ENCODE measurements at regions not wholly inside any gene's neighbourhood (a gene's known extent, or its start where the extent isn't known, plus 50 kb on each side); places are given as distances from the start of the nearest gene placed in this dataset.

DNA sequence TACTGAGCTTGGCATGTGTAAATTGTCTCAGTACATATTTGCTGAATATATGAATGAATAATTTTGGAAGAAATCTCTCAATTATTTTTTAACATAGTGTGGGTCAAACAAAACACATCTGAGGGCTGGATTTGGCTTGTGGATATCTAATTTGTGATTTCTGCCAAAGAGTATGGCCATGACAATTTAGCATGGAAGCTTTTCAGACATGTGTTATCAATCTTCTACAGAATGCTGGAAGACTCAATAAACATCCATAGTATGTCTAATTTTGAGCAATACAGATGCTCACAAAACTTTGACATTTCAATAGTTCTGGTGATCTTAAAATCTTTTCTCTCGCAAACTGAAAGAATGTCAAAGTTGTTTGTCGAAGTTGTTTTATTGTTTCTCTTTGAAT lies 214.1 kb upstream of the ANKH start:
- no peak for DNase-seq

DNA sequence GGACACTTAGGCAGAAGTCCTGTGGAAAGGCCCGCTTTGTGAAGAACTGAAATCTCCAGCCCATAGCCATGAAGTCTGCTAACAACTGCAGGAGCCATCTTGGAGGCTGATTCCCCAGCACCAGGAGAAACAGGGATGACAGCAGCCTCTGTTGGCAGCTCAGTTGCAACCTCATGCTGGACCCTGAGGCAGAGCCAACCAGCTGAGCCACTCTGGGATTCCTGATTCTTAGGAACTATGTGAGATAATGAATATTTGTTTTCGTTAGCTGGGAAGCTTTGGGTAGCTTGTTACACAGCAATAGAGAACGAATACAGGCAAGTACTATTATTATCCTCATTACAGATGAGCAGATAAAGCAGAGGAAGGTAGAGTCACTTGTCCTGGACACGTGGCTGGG lies 210.5 kb upstream of the ANKH start:
- no peak for DNase-seq

DNA sequence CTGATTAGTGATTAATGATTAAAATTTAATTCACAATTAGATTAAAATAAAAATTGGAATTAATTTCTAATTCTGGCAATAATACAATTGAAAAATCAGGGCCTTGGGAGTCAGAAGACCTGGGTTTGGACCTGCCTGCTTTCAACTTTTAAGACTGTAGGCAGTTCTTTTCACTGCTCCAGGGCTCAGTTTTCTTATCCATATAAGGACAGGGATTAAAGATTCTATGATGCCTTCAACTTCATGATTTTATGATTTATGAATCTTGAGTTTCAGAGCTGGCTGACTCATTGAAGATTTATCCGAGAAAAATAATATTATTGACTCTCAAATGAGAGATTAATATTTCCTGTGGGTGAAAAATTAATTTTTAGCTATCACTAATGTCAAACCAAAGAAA lies 208.6 kb upstream of the ANKH start:
- DNase-seq: peak; percentile 69

DNA sequence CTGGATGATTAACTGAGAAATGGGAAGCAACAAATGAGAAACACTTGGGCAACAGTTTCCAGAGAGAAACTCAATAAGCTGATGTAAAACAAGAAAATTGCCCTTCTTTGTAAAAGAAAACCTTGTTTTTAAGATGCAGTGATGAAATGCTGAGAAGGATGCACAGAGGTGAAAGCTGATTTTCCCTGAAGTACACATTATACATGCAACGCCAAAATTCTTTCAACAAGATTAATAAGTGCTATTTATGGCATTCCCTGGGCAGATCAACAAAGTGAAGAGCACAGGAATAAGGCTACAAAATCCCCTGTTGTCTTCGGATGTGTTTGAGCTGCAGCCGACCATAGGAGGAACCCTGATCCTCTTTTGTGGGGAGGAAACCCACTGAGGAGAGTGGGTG lies 208.0 kb upstream of the ANKH start:
- DNase-seq: peak; percentile 19

DNA sequence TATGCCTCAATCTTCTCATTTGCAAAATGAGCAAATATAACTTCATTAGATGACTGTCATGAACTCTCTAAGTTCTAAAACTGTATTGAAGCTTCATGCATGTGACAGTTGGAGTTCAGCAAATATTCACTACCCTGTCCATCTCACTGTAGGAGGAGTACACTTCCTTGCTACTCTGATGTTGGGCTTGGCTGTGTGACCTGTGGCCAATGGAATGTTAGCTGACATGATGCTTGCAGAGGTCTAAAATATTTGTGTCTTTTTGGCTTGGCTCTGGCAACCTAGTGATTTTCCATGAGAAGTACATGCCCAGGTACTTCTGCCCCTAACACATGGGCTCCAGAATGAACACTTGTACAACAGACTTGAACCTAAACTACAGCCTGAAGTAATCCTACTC lies 203.1 kb upstream of the ANKH start:
- peak; percentile 68 for DNase-seq

DNA sequence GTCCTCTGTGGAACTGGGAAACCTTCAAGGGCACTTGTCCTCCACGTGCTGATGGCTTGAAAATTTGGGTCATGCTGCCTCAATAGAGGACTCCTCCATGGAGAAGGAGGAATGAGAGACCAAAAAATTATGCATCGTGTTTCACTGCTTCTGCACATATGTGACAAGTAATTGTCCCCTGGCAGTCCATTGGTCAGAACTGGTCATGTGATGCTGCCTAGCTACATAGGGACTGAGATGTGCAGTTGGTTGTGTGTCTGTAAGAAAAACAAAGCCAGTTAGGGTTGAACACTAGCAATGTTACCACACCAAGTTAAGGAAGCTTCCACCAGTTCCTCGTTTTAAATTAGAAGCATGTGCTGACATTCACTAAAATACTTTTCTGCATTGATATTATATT lies 201.9 kb upstream of the ANKH start:
- DNase-seq: no peak

DNA sequence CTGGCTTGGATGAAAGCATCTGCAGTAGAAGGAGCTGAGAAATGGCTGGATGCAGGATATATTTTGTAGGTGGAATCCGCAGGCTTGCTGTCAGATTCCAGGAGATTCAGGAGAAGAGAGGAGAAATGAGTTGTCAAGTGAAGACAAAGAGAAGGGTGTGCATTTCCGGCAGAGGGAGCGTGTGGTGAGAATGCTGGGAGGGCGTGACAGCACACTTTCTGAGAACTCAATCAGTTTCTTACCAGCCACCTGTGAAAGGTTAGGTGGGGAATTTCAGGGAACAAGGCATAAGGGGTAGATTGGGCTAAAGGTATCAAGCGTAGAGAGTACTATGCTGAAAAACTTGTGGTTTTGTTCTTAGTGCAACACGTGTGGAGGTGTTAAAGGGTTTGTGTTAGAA lies 199.3 kb upstream of the ANKH start:
- DNase-seq: no peak

DNA sequence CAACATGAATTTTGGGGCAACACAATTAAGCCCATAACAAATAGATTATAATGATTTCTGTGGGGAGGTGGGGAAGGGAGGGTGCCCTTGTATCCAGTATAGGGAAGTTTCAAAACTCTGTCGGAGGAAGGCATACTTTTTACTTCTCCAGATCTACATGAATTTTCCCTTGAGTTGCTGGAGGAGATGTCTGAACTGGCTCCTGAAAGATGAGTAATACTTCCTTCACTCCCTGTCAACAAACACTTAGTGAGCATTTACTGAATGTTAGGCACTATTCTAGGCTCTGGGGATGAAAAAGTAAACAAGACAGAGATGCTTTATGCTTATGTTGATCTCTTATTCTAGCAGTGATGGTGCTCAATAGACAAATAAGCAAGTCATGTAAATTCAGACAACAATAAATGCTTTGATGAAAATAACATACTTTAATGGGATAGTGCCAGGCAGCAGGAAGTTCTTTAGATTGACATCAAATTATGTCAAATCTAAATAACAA lies 197.9 kb upstream of the ANKH start:
- no peak for DNase-seq

DNA sequence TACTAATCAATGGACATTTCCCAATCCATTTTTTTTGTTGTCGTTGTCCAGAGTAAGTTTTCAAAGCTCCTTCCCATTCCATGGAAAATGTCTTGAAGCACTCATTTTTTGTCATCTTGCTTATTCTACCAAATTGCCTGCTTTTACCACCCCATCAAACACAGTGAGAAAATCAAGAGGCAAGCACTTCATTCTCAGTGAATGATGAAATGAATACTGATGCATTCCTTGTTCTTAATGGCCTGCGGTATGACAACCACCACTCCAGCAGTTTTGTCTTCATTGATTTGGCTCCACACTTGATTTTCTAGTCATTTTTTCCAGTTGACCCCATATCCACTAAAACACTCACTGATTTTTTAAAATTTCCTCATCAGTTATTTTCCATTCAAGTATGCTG lies 193.5 kb upstream of the ANKH start:
- DNase-seq: no peak

DNA sequence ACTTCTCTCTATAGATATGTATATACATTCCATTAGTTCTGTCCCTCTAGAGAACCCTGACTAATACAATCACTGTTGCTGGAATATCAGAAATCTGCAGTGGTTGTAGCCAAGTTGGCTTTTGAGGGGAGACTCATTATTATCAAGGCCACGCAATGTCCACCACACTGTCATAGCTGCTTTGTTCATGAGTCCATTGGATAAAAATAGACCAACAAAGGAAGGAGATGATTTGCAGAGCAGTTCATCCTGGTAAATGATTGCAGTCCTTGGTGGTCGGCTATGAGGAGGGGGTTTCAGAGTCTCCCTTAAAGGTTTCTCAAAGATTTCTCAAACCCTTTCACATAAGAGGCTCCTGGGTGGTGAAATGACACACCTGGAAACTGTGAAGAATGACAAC lies 192.8 kb upstream of the ANKH start:
- no peak for DNase-seq

DNA sequence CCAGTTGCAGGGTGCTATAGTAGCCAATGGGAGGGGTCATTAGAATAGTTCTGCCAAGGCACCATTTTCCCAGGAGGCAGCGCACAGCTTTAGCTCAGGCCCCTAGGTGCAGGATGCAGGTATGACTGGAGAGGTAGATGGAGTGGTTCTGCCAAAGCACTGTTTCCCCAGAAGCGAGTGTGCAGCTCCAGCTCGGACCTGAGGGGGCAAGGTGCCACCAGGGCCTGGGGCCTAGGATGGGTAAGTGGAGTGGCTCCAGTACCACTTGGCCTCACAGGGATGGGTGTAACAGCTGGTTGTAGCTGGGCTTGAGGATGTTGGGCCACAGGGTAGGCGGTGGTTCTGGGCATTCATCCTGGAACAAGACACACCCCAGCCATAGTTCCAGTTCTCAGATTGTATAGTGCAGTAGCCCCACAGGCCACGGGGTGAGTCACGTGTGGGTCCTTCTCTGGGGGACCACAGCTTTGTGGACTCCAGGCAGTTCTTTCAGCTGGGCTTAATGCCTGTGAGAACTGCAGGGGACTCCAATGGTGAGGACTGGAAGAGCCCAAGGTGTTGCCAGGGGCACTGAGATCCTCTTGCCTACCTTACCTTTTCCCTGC lies 185.5 kb upstream of the ANKH start:
- DNase-seq: no peak

DNA sequence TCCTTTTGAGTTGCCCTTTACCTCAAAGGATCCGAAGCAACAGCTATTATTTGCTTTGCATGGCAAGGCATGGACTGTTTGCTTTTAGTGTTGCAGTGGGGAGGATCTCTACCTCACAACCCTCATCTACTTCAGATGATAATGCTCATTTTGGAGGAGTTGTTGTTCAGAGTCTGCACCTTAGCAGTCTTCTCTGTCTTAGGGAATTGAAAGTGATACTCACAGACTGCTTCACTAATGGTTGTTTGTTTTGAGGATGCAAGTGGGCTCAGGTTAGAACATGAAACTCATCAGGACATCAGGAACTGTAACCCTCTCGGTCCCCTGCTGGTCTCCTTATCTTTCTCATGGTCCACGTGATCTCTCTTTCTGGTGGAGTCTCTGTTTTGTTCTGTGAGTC lies 172.9 kb upstream of the ANKH start:
- no peak for DNase-seq

DNA sequence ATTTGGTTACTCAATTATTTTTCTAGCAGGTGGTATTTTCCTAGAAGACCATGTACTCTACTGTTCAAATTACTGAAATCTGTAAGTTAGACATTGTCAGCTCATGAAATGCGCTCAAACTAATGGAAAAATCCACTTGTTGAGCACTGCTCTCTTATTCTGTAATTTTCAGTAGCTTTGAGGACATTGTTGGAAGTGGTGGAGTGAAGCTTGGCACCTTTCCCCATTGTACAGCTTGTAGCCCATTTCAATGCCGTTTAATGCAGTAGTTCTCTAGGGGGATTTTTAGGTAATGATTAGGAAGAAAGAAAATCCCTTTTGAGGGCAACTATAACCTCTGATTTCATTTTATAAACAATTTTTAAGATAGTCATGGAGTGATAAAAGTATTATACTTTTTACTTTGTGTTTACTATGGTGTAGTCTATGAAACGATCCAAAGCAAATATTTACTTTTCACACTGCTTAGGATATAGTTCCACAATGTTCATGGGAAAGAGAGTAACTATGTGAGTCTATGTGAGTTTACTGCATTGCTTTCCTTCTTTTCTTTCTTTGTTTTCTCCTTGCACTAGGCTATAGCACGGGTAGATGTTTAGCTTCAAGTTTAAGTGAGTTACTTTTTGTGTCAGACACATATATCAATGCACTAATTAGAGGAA lies 165.8 kb upstream of the ANKH start:
- no peak for DNase-seq

DNA sequence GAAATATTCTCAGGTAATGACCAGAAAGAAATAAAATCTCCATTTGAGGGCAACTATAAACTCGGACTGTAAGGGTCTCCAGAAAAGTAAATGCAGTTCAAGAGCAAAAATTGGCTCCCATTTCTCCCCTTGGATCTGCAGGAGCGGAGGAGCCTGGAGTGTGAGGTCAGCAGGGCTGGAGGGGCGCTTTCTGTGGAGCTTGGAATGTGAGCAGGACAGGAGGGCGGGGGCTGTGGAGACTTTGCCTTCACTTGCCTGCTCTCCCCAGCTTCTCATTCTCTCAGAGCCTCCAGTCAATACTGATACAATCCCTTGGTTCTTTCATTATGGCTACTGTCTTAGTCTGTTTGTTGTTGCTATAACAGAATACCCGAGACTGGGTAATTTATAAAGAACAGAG lies 162.8 kb upstream of the ANKH start:
- no peak for DNase-seq

DNA sequence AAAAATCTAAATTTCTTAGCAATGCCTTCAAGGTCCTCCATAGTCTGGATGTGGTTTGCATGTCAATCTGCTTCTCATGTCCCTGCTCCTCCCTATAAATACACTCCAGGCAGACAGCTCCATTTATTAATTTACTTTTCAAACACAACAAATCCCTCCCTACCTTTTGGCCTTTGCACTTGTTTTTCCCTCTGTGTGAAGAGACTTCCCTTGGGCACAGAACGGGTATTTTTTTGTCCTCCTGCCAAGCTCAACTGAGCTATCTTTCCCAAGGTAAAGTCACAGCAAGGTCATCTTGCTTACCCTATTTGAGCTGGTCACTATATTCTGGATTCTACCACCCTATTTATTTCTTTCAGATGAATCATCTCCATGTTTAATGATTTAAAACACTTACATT lies 159.6 kb upstream of the ANKH start:
- DNase-seq: no peak

DNA sequence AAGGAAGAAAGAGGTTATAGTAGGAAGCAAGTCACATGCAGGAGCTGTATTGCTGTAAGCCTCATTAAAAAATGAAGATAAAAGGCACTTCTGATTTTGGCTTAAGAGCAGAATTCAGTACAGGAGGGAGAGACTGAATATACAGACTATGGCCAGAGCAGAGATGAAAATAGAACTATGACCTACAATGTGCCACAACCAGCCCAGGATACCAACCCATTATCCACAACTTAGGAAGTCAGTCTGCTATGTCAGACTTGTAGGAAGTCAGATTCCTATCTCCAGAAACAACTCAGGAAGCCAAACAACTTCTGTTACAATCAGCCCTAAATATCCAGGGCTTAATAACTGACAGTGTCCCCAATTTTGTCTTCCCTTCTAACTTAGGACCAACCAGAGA lies 156.2 kb upstream of the ANKH start:
- DNase-seq: no peak

DNA sequence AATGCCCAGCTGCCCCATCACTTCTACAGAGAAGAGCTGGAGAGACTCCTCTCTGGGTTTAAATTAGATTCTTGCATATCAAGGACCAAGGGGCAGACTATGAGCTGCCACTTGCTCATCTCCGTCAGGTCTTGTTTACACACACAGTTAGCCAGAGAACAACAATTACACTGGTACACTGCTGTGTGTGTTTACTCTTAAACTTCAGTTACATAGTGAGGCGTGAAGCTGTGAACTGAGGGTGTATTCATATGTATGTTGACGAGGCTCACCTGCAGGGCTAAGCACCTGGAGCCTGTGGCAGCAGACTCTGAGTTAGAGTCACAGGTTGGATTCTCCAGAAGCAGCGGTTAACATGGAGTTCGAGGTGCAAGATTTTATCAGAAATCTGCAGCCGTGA lies 155.4 kb upstream of the ANKH start:
- no peak for DNase-seq

DNA sequence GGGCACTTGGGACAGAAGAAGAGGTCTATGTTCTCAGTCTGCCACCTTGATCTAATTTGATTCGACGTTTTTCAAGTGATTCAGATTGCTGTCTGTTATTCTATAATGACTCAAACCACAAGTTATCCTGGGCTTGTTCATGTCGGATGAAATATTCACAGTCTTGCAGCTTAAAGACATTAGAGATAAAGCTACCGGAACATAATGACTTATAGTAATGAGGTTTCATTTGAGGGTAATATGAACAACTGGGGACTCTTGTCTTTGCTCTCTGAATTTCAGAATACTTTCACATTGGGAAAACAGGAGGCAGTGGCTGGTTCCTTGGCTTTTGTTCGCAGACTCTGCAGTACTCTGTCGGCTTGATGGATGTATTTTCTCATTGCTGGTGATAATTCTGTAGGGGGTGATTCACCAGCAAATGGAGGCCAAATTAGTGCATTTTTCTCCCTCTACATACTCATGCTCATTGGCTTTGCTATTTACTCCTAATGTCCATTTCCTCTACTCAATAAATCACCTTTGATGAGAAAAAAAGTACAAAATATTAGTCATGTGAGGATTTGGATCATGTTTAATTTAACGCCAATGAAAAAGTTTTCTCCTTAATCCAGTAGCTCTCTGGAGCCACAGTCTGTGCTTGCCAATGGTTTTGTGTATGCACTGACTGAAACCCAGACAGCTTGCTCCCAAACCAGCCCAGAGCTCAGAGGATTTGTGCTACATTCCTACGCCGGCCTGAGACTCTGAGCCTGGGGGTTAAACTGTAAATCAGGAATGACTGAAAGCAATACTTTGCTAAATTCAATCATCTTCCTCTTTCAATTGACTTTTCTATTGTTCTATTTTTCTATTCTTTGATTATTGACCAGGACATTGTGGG lies 154.7 kb upstream of the ANKH start:
- peak; percentile 70 for DNase-seq

DNA sequence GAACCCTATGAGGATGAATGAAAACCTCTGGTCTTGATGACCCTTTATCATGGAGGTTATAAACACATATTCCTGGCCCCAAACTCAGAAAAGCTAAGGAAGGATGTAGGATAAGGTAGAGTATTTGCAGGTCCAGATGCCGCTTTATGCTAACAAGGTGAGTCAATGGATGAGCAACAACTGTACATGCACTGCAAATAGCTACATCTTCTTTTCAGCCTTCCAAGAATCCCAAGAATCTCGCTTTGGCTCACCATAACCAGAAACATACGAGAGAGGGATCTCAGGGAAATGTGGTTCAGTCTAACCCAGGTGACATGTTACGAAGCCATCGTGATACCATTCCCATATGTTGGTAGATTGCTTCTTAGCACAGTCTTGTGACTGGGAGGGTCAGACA lies 152.3 kb upstream of the ANKH start:
- DNase-seq: peak; percentile 31

DNA sequence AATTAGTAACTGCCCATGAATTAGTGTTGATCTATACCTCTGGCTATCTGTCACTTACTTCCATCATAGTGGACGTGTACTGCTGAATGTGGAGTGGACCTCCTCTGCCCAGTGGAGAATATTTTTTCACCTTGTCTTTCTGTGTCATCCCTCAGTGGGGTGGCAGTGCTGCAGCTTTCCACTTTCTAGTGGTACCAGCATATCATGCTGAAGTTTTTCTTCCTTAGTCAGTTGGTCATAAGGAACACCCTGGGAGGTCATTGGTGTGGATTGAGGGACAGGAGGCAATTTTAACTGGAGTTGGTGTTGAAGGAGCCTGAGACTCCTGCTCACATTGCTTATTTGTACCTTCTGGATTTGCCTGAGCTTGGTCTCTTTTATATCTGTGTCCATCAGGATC lies 151.7 kb upstream of the ANKH start:
- peak; percentile 20 for DNase-seq

DNA sequence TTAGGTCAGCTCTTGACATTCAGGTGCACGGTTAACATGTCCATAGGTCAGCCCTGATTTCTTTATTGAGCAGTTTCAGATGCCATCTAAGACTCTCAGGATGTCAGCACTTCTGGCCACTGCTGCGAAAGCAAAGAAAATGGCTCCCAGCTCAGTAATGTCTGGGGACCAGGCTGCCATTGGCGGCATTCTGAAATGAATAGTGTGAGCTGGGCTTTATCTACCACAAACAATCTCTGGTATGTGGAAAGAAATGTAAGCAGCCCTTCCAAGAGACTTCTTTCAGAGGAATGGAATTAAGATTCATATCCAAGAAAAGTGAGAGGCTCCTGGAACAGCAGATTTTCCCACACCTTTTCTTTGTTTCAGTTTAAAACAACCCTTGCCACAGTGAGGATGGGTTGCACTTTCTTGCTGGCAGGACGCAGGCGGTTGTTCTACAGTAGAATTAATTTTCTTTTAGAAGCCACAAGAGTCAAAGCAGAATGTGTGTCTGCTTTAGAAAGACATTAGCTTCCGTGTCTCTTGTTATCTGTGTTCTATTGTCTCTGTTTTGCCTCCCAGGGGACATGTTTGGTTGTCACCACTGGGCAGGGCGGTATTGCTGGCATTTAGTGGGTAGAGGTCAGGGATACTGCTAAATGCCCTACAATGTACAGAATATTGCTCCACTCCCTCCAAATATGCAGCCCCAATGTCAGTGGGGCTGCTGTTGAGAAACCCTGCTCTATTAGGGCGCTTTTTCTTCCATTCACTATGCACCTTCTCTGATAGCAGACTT lies 149.9 kb upstream of the ANKH start:
- peak; percentile 95 for DNase-seq

DNA sequence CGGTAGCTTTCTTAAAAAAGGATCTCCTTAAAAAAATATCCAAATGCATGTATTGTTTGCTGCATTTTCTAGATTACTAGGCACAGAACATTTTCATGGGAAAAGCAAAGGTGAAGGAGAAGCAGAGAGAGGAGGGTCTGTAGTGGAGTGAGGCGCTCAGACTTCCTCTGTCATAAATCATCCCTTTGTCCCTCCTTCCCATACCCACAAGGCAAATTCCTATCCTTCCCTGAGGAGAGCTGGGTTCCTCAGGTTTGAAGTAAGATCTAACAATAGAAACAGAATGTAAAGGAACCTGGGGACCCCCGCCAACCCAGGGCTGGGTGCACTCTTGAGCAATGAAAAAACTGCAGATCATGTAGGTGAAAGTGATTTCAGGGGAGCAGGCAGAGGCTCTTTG lies 149.2 kb upstream of the ANKH start:
- peak; percentile 78 for DNase-seq

DNA sequence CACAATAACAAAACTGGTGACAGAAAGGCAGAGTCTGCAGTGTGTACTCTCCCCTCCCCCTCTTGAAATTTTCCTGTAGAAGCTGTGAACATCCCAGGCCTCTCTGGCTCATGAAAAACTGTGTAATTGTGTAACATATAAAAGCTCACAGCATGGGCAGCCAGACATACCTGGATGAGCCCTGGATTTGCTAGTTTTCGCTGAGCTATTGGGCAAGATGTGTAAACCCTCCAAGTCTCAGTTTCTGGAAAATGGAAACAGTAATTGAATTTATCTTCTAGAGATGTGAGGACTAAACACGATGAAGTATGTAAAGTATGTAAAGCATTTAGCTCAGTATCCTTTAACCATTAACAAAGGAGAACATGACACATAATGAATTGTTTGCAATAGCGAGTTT lies 143.2 kb upstream of the ANKH start:
- peak; percentile 66 for DNase-seq

All from fibroblast of skin of back (primary cell).